GM12872 (cell line): ENCODE measurements at regions not wholly inside any gene's neighbourhood (a gene's known extent, or its start where the extent isn't known, plus 50 kb on each side); places are given as distances from the start of the nearest gene placed in this dataset.

ENCODE experiments used
- CTCF ChIP-seq: IDR thresholded peaks from 3 replicates; pipeline ENCODE4 v1.5.1; 2011; ENCODE audit warnings: low read depth, mild to moderate bottlenecking, low read length, moderate library complexity; ENCODE audit not compliant: insufficient read depth

GRCh38 chr5:25544652-25545249 is 900.0 kb upstream of the CDH10 start:
- peak; percentile 50 for TF ChIP-seq CTCF

- TF ChIP-seq CTCF = no peak
These were observed 895.9 kb upstream of the CDH10 start for GRCh38 chr5:25540628-25541027.

- no peak for TF ChIP-seq CTCF
These were observed 894.8 kb upstream of the CDH10 start for GRCh38 chr5:25539536-25539935.

- no peak for TF ChIP-seq CTCF
These were observed 871.4 kb upstream of the CDH10 start for GRCh38 chr5:25516141-25516540.

- no peak for TF ChIP-seq CTCF
These were observed 870.7 kb upstream of the CDH10 start for GRCh38 chr5:25515525-25515924.

- no peak for TF ChIP-seq CTCF
These were observed 855.9 kb upstream of the CDH10 start for GRCh38 chr5:25500635-25501034.

GRCh38 chr5:25489834-25490538 is 845.2 kb upstream of the CDH10 start:
- TF ChIP-seq CTCF = no peak
